GM18951 (cell line): ENCODE measurements at regions not wholly inside any gene's neighbourhood (a gene's known extent, or its start where the extent isn't known, plus 50 kb on each side); places are given as distances from the start of the nearest gene placed in this dataset.
"Not testable (repeated sequence)": the region's sequence is repeated elsewhere in the genome, so short reads cannot be mapped to it uniquely, and the experiment has no call there.

Source experiments
- POLR2A ChIP-seq: IDR thresholded peaks from 4 replicates; pipeline ENCODE4 v1.6.1; 2011; ENCODE audit warnings: mild to moderate bottlenecking; ENCODE audit not compliant: insufficient read length, insufficient read depth; ENCODE audit errors: extremely low read depth
- in situ Hi-C: fragments of 300-500 bp; cut with MboI; formaldehyde crosslinking; loops from one replicate; pipeline ENCODE4 v1.12.0; 2022; ENCODE audit warnings: low sequenced_read_pairs, mixed read lengths, inconsistent platforms; ENCODE audit not compliant: unreplicated experiment

DNA sequence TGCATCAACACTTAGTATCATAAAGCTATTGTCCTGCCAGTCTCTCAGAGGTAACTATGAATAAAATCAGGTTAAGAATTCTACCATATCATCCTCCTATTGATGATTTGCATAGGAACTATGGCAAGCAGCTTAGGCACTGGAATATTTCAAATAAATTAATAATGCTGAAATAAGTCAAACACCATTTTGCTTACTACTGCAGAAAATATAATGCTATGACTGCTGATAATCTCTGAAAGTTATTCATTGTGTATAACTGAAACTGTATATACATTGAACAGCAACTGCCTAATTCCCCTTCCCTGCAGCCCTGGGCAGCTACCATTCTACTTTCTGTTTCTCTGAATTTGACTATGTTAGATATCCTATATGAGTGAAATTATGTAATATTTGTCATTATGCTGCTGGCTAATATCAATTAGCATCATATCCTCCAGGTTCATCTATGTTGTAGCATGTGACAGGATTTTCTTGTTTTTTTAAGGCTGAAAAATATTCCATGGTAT, 318.8 kb upstream of the SGCG start:
- in situ Hi-C loops: no loop called here
- TF ChIP-seq POLR2A: no peak

DNA sequence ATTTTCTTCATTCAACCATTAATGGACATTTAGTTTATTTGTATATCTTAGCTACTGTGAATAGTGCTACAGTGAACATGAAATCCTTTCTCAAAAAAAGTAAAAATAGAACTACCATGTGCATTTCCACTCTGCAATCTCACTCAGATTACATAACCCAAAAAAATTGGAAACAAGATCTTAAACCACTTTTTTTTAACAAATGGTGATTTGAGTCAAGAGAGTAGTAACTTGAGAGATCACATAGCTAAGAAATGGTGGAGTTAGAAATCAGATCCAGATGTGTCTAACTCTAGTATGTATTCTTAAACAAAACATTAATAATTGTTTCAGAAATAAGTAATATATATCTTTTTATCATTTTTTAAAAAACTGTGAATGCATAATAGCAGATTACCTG, 318.3 kb upstream of the SGCG start:
- in situ Hi-C loops: no loop called here
- TF ChIP-seq POLR2A: no peak

DNA sequence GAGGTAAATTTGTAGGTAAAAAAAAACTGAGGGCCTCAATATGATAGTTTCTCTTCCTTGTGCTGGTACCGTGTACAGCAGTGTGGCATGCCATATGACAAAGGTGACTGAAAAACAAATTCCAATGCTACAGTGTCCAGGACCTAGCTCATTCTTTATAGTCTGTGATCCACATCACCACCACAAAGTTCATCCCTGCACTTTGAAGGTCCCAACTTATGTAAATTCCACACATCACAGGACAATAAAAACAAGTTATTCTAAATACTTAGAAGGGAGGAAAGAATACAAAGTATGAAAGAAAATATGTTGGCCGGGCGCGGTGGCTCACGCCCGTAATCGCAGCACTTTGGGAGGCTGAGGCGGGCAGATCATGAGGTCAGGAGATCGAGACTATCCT, 314.6 kb upstream of the SGCG start:
- TF ChIP-seq POLR2A: no peak
- in situ Hi-C loops: no loop called here

DNA sequence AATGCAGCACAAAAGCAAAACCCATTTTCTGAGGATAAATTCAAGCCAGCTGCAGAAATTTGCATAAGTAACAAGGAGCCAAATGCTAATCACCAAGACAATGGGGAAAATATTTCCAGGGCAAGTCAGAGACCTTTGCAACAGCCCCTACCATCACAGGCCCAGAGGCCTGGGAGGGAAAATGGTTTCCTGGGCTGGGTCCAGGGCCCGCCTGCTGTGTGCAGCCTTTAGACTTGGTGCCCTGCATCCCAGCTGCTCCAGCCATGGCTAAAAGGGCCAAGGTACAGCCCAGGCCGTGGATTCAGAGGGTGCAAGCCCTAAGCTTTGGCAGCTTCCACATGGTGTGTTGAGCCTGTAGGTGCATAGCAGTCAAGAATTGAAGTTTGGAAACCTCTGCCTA, 309.5 kb upstream of the SGCG start:
- in situ Hi-C loops: no loop called here
- no peak for TF ChIP-seq POLR2A

DNA sequence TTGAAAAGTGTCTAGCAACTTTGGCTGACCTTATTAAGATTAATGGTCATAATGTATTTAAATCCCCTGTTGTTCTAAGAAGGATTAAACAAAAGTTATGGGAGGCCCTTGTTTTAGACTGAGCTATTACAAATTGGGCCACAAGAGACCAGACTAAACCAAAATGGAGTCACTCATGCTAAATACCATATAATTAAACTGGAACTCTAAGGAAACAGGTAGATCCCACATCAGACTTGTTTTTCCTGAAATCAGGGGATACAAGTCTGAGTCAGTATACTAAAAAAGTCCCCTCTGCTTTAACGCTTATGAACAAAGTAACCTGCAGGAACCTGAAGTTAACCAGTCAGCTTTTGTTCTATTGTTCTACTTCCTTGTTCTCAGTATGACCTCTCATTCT, 305.9 kb upstream of the SGCG start:
- TF ChIP-seq POLR2A: no peak
- in situ Hi-C loops: no loop called here

DNA sequence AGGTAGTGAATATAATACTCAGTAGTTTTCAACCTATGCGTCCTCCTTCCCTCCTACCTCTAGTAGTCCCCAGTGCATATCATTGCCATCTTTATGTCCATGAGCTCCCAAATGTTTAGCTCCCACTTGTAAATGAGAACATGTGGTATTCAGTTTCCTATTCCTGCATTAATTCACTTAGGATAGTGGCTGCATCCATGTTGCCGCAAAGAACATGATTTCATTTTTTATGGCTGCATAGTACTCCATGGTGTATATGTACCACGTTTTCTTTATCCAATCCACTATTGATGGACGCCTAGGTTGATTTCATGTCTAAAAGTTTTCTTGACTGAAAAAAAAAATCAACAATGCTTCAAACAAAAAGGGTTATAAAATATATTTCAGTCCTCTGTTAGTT, 303.4 kb upstream of the SGCG start:
- no peak for TF ChIP-seq POLR2A
- in situ Hi-C loops: no loop called here

DNA sequence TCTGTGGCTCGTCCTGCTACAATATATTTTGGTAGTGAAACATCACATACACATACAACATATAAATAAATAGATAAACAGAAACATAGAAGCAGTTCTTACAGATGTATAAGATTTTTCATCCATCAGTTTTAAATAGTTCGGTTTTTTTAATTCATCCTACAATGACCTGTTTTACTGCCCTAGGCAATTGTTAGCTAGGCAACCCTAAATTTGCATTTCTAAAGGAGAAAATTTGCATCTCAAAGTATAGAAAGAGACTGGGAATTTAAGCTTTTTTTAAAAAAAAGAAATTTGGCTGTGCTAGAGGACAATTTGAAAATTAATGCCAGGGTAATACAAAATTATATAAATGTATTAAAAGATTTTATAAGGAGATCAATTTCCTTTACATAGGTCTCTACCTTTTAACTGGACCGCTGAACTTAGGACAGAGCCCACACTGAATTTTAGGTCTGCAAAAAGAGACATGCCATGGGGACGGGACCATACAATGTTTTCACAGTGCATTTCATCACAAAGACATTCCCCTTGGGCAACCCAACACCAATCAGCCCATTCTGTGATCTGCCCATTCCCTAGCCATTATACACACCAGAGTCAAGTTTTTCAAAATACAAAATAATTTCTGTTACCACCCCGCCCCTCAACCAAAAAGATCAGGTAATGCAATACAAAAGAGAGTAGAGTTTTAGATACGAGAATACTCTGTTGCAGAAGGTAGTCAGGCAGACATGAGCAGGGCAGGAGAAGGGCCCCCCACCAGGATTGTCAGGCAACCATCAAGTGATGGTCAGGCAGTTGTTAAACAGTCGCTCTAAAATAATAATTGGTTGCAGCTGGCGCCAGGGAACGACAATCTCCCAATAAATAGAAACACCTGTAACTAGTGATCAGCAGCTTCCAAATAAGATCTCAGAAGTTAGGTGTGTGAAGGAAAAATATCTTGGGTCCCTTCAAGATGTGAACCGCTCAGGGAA, 299.7 kb upstream of the SGCG start:
- in situ Hi-C loops: no loop called here
- no peak for TF ChIP-seq POLR2A

DNA sequence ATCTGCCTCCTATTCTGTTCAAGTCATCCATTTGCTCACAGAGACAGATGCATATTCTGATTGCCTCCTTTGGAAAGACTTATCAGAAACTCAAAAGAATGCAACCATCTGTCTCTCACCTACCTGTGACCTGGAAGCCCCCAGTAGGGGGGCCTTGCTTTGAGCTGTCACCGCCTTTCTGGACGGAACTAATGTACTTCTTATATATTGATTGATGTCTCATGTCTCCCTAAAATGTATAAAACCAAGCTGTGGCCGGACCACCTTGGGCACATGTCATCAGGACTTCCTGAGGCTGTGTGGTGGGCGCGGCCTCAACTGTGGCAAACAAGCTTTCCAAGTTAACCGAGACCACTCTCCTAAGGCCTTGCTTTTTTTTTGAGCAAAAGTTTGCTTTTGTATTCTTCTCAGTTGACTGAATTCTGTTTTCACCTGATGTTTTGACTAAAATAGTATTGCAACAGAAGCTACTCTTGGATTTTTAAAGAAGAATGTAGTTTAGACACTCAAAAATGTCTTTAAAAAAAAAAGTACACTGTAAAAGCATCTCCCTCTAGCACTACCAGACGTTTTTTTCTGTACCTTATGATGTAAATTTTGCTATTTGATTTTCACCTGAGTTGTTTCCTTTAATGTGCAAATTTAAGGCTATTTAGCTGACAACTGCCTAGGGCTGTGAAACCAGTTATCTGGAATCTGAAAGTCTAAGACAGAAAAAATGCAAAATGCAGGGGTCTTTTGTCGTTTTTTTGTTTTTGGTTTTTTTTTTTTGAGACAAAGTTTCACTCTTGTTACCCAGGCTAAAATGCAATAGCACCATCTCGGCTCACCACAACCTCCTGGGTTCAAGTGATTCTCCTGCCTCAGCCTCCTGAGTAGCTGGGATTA, 298.8 kb upstream of the SGCG start:
- in situ Hi-C loops: not testable (repeated sequence)

DNA sequence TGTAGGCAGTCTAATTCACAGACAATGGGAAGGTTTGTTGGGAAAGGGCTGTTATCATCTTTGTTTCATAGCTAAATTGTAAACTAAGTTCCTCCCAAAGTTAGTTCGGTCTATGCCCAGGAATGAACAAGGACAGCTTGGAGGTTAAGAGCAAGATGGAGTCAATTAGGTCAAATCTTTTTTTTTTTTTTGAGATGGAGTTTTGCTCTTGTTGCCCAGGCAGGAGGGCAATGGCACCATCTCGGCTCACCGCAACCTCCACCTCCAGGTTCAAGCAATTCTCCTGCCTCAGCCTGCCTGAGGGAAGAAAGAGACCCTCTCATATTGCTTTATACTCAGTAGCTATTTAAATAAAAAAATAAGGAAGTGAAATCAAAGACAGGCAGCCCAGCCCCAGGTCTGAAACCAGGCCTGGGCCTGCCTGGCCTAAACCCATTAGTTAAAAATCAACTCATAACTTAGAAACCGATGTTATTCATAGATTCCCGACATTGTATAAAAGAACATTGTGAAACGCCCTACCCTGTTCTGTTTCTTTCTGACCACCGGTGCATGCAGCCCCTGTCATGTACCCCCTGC, 297.4 kb upstream of the SGCG start:
- in situ Hi-C loops: no loop called here
- TF ChIP-seq POLR2A: no peak

DNA sequence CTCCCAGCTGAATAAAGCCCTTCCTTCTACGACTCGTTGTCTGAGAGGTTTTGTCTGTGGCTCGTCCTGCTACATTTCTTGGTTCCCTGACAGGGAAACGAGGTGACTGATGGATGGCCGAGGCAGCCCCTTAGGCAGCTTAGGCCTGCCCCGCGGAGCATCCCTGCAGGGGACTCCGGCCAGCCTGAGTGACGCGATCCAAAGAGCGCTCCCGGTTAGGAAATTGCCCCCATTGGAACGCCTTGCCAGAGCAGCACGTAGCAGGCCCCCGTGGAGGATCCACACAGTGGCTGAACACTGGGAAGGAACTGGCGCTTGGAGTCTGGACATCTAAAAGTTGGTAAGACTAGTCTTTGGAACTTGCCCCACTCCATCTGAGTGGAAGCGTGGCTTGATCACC, 296.8 kb upstream of the SGCG start:
- in situ Hi-C loops: no loop called here
- no peak for TF ChIP-seq POLR2A

DNA sequence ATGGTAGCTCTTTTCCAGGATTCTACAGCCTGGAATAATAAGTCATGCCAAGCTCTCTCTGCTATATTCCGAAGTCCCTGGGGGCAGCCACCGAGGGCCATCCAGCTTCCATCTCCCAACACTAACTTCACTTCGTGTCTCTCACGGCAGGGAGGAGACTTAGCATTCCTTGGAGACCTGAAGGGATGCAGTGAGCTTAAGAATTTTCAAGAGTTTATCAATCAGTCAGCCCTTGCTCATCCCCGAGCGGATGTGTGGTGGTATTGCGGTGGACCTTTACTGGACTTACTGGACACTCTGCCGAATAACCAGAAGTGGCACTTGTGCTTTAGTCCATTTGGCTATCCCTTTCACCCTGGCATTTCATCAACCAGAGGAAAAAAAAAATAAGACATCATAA, 294.7 kb upstream of the SGCG start:
- in situ Hi-C loops: not testable (repeated sequence)

DNA sequence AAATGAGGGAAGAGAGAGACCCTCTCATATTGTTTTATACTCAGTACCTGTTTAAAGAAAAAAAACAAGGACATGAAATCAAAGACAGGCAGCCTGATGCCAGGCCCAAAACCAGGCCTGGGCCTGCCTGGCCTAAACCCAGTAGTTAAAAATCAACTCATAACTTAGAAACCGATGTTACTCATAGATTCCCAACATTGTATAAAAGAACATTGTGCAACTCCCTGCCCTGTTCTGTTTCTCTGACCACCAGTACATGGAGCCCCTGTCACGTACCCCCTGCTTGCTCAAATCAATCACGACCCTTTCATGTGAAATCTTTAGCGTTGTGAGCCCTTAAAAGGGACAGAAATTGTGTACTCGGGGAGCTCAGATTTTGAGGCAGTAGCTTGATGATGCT, 291.4 kb upstream of the SGCG start:
- in situ Hi-C loops: not testable (repeated sequence)

DNA sequence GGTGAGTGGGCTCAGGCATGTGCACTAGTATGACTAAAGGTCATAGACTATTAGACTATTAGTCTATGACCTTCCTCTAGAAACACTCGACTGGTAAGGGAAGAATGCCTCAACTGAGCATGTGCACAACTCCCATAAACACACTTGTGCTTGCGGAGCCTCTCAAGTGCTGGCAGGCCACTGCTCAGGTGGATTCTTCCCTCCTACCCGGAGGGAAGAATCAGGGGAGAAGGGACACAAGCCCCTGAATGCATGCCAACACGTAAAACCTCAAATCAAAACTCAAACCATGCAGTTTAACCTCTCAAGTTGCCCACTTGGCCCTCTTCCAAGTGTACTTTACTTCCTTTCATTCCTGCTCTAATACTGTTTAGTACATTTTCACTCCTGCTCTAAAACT, 287.6 kb upstream of the SGCG start:
- in situ Hi-C loops: no loop called here
- TF ChIP-seq POLR2A: no peak
